Keratinocyte (primary cell): ENCODE measurements at regions not wholly inside any gene's neighbourhood (a gene's known extent, or its start where the extent isn't known, plus 50 kb on each side); places are given as distances from the start of the nearest gene placed in this dataset.

Source experiments
- EZH2 ChIP-seq: IDR thresholded peaks from one replicate; pipeline ENCODE4 v1.6.1; 2012; ENCODE audit warnings: inconsistent platforms, mild to moderate bottlenecking, low read length, moderate library complexity
- TF ChIP-seq, protein P1 (sequence below), 3 experiments: IDR thresholded peaks in 1 of 3; conservative IDR thresholded peaks in 1 of 3; optimal IDR thresholded peaks in 1 of 3; 2 replicates in 2 of 3; 3 replicates in 1 of 3; pipeline versions ENCODE3 to v1.5.1; 2011; ENCODE audit warnings: low read length in 3 of 3, mild to moderate bottlenecking in 3 of 3, moderate library complexity in 2 of 3, control low read depth in 1 of 3, inconsistent platforms in 1 of 3; ENCODE audit not compliant: insufficient read depth in 2 of 3; ENCODE audit errors: extremely low read depth in 1 of 3

DNA sequence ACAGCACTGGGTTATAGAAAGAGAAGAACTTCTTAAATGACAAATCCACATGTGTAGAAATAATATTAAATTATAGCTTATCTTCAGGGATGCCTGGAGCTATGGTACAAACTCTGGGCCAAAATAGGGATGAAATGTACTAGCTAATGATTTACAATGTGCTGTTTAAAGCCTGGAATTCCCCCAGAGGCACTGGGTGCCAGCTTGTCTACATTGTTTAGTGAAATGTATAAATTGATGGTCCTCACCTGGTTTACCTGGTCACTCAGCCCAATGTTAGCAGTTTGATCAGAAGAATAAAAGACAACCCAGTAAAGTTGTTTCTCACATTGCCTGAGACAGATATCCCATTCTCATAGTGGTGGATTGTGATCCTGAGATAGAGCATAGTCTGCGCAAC, 597.2 kb downstream of the DIAPH3 start:
- TF ChIP-seq, protein P1, sequence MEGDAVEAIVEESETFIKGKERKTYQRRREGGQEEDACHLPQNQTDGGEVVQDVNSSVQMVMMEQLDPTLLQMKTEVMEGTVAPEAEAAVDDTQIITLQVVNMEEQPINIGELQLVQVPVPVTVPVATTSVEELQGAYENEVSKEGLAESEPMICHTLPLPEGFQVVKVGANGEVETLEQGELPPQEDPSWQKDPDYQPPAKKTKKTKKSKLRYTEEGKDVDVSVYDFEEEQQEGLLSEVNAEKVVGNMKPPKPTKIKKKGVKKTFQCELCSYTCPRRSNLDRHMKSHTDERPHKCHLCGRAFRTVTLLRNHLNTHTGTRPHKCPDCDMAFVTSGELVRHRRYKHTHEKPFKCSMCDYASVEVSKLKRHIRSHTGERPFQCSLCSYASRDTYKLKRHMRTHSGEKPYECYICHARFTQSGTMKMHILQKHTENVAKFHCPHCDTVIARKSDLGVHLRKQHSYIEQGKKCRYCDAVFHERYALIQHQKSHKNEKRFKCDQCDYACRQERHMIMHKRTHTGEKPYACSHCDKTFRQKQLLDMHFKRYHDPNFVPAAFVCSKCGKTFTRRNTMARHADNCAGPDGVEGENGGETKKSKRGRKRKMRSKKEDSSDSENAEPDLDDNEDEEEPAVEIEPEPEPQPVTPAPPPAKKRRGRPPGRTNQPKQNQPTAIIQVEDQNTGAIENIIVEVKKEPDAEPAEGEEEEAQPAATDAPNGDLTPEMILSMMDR (optimal IDR thresholded peaks at IDR 0.05 in 1 of 3, IDR thresholded peaks at IDR 0.05 in 1 of 3, conservative IDR thresholded peaks at IDR 0.05 in 1 of 3; ENCODE audit: extremely low read depth in 1 of 3, insufficient read depth in 2 of 3, low read length in 3 of 3) = no peak
- TF ChIP-seq EZH2 = no peak
